Peyer's patch (tissue), 4 donors: ENCODE measurements at regions not wholly inside any gene's neighbourhood (a gene's known extent, or its start where the extent isn't known, plus 50 kb on each side); places are given as distances from the start of the nearest gene placed in this dataset.

Experiments used
- DNase-seq, 3 donors: peaks; one replicate each; pipeline ENCODE4 v3.0.0-alpha.2; 2017 to 2019
- H3K27ac ChIP-seq, 4 donors: fragments of 200-600 bp; sonication (generic); one replicate each; pipeline ENCODE4 v1.5.1; 2016 to 2019
- H3K27me3 ChIP-seq, 2 donors: fragments of 200-600 bp; sonication (generic); one replicate each; pipeline ENCODE4 v1.5.1; 2019
- H3K36me3 ChIP-seq, 3 donors: fragments of 200-600 bp; sonication (generic); one replicate each; pipeline ENCODE4 v1.5.1; 2016 to 2019
- H3K4me1 ChIP-seq, 4 donors: fragments of 200-600 bp; sonication (generic); one replicate each; pipeline ENCODE4 v1.5.1; 2016 to 2019
- H3K4me3 ChIP-seq, 4 donors: fragments of 200-600 bp; sonication (generic); 1 replicate in 3 of 4; 2 replicates in 1 of 4; pipeline ENCODE4 v1.5.1; 2016 to 2019; ENCODE audit warnings: mild to moderate bottlenecking in 1 of 4
- H3K9me3 ChIP-seq, 4 donors: fragments of 200-600 bp; sonication (generic); one replicate each; pipeline ENCODE4 v1.5.1; 2016 to 2019; ENCODE audit warnings: mild to moderate bottlenecking in 1 of 4
- POLR2A ChIP-seq, 2 donors: fragments of 450-650 bp; IDR thresholded peaks; one replicate each; pipeline ENCODE4 v1.5.1; 2017; ENCODE audit warnings: antibody characterized with exemption in 2 of 2, mild to moderate bottlenecking in 2 of 2, moderate library complexity in 2 of 2
- TF ChIP-seq, protein P1 (sequence below), 6 experiments: fragments of 450-650 bp in 4 of 6; fragments of 200-600 bp in 2 of 6; sonication (generic) in 1 of 6; IDR thresholded peaks; one replicate each; pipeline ENCODE4 v1.5.1; 2017 to 2019; ENCODE audit warnings: antibody characterized with exemption in 6 of 6, mild to moderate bottlenecking in 3 of 6, moderate library complexity in 1 of 6

GRCh38 chr6:23712756-23713155 is 413.3 kb upstream of the NRSN1 start:
- Histone ChIP-seq H3K4me1 (no peaks in the 10 kb centered on the region), H3K27ac (no peak overlapping the region), H3K9me3 (no peaks in the 10 kb centered on the region), H3K27me3 (no peaks in the 10 kb centered on the region), H3K4me3 (no peak overlapping the region), H3K36me3 (no peaks in the 10 kb centered on the region)
- DNase-seq, result no peak
- no peak for TF ChIP-seq POLR2A (IDR thresholded peaks at IDR 0.05)
- TF ChIP-seq, protein P1, sequence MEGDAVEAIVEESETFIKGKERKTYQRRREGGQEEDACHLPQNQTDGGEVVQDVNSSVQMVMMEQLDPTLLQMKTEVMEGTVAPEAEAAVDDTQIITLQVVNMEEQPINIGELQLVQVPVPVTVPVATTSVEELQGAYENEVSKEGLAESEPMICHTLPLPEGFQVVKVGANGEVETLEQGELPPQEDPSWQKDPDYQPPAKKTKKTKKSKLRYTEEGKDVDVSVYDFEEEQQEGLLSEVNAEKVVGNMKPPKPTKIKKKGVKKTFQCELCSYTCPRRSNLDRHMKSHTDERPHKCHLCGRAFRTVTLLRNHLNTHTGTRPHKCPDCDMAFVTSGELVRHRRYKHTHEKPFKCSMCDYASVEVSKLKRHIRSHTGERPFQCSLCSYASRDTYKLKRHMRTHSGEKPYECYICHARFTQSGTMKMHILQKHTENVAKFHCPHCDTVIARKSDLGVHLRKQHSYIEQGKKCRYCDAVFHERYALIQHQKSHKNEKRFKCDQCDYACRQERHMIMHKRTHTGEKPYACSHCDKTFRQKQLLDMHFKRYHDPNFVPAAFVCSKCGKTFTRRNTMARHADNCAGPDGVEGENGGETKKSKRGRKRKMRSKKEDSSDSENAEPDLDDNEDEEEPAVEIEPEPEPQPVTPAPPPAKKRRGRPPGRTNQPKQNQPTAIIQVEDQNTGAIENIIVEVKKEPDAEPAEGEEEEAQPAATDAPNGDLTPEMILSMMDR (IDR thresholded peaks at IDR 0.05), result no peak

DNA sequence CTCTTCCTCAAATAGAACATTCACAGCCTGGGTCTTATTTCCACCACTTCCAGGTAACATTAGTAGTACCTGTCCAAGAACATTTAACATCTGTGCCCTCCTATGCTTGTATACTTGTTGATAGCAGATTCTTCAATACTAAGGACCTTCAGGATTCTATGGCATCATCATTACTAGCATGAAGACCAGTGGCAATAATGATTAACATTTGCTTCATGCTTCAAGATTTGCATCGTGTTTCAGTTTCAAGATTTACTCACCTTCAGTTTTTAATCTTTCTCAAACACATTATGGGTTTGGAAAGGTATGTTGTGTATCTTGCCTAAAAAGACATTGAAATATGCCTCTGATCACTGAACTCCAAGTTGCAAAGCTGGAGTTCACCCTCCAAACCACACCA is 412.8 kb upstream of the NRSN1 start:
- no peak for DNase-seq
- Histone ChIP-seq H3K36me3 (no peaks in the 10 kb centered on the region), H3K9me3 (no peaks in the 10 kb centered on the region), H3K4me3 (no peak overlapping the region), H3K4me1 (no peaks in the 10 kb centered on the region), H3K27me3 (no peaks in the 10 kb centered on the region), H3K27ac (no peak overlapping the region)
- no peak for TF ChIP-seq POLR2A (IDR thresholded peaks at IDR 0.05)
- TF ChIP-seq, protein P1 (IDR thresholded peaks at IDR 0.05), result no peak

DNA sequence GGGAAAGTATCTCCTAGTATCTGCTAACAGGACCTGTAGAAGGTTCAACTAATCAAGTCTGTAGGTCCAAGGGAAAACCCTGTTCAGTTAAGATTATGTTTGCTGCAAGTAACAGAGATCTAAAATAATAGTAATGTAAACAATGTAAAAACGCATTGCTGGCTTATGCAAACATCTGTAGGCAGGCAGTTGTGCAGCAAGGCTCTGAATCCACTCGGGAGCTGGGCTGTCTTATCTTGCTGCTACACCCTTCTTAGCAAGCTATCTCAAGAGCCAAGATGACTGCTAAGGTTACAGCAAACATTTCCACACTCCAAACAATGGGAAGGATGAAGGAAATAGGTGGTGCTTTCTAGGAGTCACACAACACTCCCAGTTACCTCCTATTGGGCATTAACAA is 397.3 kb upstream of the NRSN1 start:
- Histone ChIP-seq H3K4me3 (no peak overlapping the region), H3K36me3 (no peaks in the 10 kb centered on the region), H3K9me3 (no peaks in the 10 kb centered on the region), H3K27ac (no peak overlapping the region), H3K4me1 (no peaks in the 10 kb centered on the region), H3K27me3 (no peaks in the 10 kb centered on the region)
- DNase-seq, result no peak
- TF ChIP-seq, protein P1 (IDR thresholded peaks at IDR 0.05), result no peak
- no peak for TF ChIP-seq POLR2A (IDR thresholded peaks at IDR 0.05)

DNA sequence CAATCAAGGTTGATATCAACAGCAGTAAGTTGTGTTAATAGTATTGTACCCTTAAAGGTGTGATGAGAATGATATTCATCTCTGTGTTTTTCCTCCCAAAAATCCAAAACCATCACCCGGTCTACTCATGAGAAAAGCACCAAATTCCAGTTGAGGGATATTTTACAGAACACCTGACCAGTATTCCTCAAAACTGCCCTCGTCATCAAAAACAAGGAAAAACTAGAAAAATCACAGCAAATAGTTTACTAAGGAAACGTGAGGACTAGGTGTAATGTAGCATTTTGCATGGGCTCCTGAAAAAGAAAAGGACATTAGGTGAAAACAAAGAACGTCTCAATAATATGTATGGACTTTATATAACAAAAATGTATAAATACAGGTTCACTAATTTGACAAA is 394.4 kb upstream of the NRSN1 start:
- no peak for TF ChIP-seq POLR2A (IDR thresholded peaks at IDR 0.05)
- TF ChIP-seq, protein P1 (IDR thresholded peaks at IDR 0.05), result no peak
- Histone ChIP-seq H3K4me1 (no peaks in the 10 kb centered on the region), H3K27ac (no peak overlapping the region), H3K36me3 (no peaks in the 10 kb centered on the region), H3K4me3 (no peak overlapping the region), H3K9me3 (no peaks in the 10 kb centered on the region), H3K27me3 (no peaks in the 10 kb centered on the region)
- no peak for DNase-seq

DNA sequence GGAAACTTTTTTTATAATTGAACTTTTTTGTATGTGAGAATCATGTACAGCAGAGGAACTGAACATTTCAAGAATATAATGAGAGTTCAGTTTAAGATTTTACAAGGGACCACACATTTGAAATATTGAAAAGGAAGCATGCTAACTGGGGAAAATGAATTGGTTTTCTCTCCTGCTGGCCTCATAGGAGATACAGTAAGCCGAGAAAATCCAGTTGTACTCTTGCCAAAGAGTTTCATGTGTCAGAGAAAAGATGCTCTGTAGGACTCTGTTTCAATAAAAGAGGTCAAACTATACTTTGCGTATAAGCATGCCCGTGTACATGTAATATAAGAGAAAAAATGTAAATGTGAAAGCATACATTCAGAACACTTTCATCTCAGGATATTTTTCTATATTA is 393.5 kb upstream of the NRSN1 start:
- H3K27me3 ChIP-seq, result no peaks in the 10 kb centered on the region
- H3K4me3 ChIP-seq, result no peak overlapping the region
- H3K9me3 ChIP-seq, result no peaks in the 10 kb centered on the region
- no peaks in the 10 kb centered on the region for H3K4me1 ChIP-seq
- no peak overlapping the region for H3K27ac ChIP-seq
- TF ChIP-seq, protein P1 (IDR thresholded peaks at IDR 0.05), result no peak
- no peak for TF ChIP-seq POLR2A (IDR thresholded peaks at IDR 0.05)
- H3K36me3 ChIP-seq, result no peaks in the 10 kb centered on the region
- DNase-seq, result no peak

- Histone ChIP-seq H3K9me3 (no peaks in the 10 kb centered on the region), H3K36me3 (no peaks in the 10 kb centered on the region), H3K27me3 (no peaks in the 10 kb centered on the region), H3K27ac (no peak overlapping the region), H3K4me3 (no peak overlapping the region), H3K4me1 (no peaks in the 10 kb centered on the region)
- no peak for TF ChIP-seq POLR2A (IDR thresholded peaks at IDR 0.05)
- TF ChIP-seq, protein P1 (IDR thresholded peaks at IDR 0.05), result no peak
- no peak for DNase-seq
Observed at GRCh38 chr6:23735151-23735550, 390.9 kb upstream of the NRSN1 start.
